Ishikawa (cell line): ENCODE measurements at regions not wholly inside any gene's neighbourhood (a gene's known extent, or its start where the extent isn't known, plus 50 kb on each side); places are given as distances from the start of the nearest gene placed in this dataset.

ENCODE experiments used
- CEBPB ChIP-seq: IDR thresholded peaks from 2 replicates; pipeline ENCODE4 v1.6.1; 2012
- CREB1 ChIP-seq: IDR thresholded peaks from 2 replicates; pipeline ENCODE4 v1.6.1; 2012; ENCODE audit warnings: low read depth
- EGR1 ChIP-seq: IDR thresholded peaks from 2 replicates; pipeline ENCODE4 v1.6.1; 2012
- EP300 ChIP-seq: IDR thresholded peaks from 2 replicates; pipeline ENCODE4 v1.6.1; 2012; ENCODE audit warnings: borderline replicate concordance
- FOXM1 ChIP-seq: IDR thresholded peaks from 2 replicates; pipeline ENCODE4 v1.6.1; 2012; ENCODE audit warnings: low read depth, borderline replicate concordance
- MAX ChIP-seq: IDR thresholded peaks from 2 replicates; pipeline ENCODE4 v1.6.1; 2012
- NFIC ChIP-seq: IDR thresholded peaks from 2 replicates; pipeline ENCODE4 v1.6.1; 2012
- RAD21 ChIP-seq: IDR thresholded peaks from 2 replicates; pipeline ENCODE4 v1.6.1; 2012; ENCODE audit warnings: low read depth
- REST ChIP-seq: IDR thresholded peaks from 2 replicates; pipeline ENCODE4 v1.6.1; 2012; ENCODE audit warnings: low read depth, mild to moderate bottlenecking
- TAF1 ChIP-seq: IDR thresholded peaks from 2 replicates; pipeline ENCODE4 v1.6.1; 2012; ENCODE audit warnings: low read depth, mild to moderate bottlenecking
- TCF12 ChIP-seq: IDR thresholded peaks from 2 replicates; pipeline ENCODE4 v1.6.1; 2012; ENCODE audit warnings: low read depth
- TEAD4 ChIP-seq: IDR thresholded peaks from 2 replicates; pipeline ENCODE4 v1.6.1; 2012
- USF1 ChIP-seq: IDR thresholded peaks from 2 replicates; pipeline ENCODE4 v1.6.1; 2012
- YY1 ChIP-seq: IDR thresholded peaks from 2 replicates; pipeline ENCODE4 v1.6.1; 2012; ENCODE audit warnings: low read depth
- ZBTB7A ChIP-seq: IDR thresholded peaks from 2 replicates; pipeline ENCODE4 v1.6.1; 2012; ENCODE audit warnings: low read depth

- TF ChIP-seq TCF12 (no peak), TEAD4 (no peak), CREB1 (no peak), RAD21 (no peak), EP300 (no peak), YY1 (no peak)
Measured at GRCh38 chr4:63541828-63542227, 867.4 kb downstream of the TECRL start.

GRCh38 chr4:63529581-63530337 lies 879.5 kb downstream of the TECRL start:
- TF ChIP-seq NFIC, result no peak
- no peak for TF ChIP-seq YY1
- TF ChIP-seq CREB1, result no peak
- TF ChIP-seq FOXM1, result no peak
- no peak for TF ChIP-seq ZBTB7A
- no peak for TF ChIP-seq TCF12

GRCh38 chr4:63528256-63528991 lies 880.8 kb downstream of the TECRL start:
- TF ChIP-seq EGR1, result no peak
- TF ChIP-seq RAD21, result peak; percentile 28; the same call in 1 of the 2 replicates
- no peak for TF ChIP-seq EP300

GRCh38 chr4:63526251-63526650 lies 883.0 kb downstream of the TECRL start:
- TF ChIP-seq FOXM1 (no peak), CEBPB (peak; percentile 45; the same call in 1 of the 2 replicates)

- TF ChIP-seq TEAD4, result no peak
- no peak for TF ChIP-seq MAX
- TF ChIP-seq YY1, result no peak
- no peak for TF ChIP-seq CEBPB
- no peak for TF ChIP-seq EGR1
- no peak for TF ChIP-seq REST
- no peak for TF ChIP-seq TAF1
- no peak for TF ChIP-seq RAD21
- no peak for TF ChIP-seq CREB1
- TF ChIP-seq FOXM1, result no peak
- TF ChIP-seq USF1, result no peak
- TF ChIP-seq EP300, result no peak
- TF ChIP-seq TCF12, result no peak
- TF ChIP-seq NFIC, result no peak
- TF ChIP-seq ZBTB7A, result no peak
Measured at GRCh38 chr4:63524764-63525163, 884.5 kb downstream of the TECRL start.

GRCh38 chr4:63505714-63506460 lies 903.4 kb downstream of the TECRL start:
- TF ChIP-seq CEBPB (no peak), TEAD4 (no peak), FOXM1 (no peak), USF1 (no peak)

GRCh38 chr4:63493265-63493664 lies 916.0 kb downstream of the TECRL start:
- no peak for TF ChIP-seq CEBPB
- no peak for TF ChIP-seq NFIC
- TF ChIP-seq ZBTB7A, result no peak
- no peak for TF ChIP-seq EGR1
- no peak for TF ChIP-seq TEAD4
- TF ChIP-seq EP300, result no peak
- no peak for TF ChIP-seq REST
- TF ChIP-seq FOXM1, result no peak
